ENCODE measurements at regions not wholly inside any gene's neighbourhood (a gene's known extent, or its start where the extent isn't known, plus 50 kb on each side); places are given as distances from the start of the nearest gene placed in this dataset.

GRCh38 chr20:23205211-23205610, 119.1 kb upstream of the CD93 start:
- no peak for DNase-seq (ENCODE audit: low spot score)

- DNase-seq (ENCODE audit: low spot score), result no peak
Observed at GRCh38 chr20:23203951-23204730, 118.0 kb upstream of the CD93 start.

- DNase-seq (ENCODE audit: low spot score), result no peak
Observed at GRCh38 chr20:23203310-23203709, 117.2 kb upstream of the CD93 start.

- DNase-seq (ENCODE audit: low spot score), result no peak
Observed at GRCh38 chr20:23201658-23202057, 115.5 kb upstream of the CD93 start.

GRCh38 chr20:23200914-23201313, 114.8 kb upstream of the CD93 start:
- no peak for DNase-seq (ENCODE audit: low spot score)

- DNase-seq (ENCODE audit: low spot score), result no peak
Observed at GRCh38 chr20:23200413-23200812, 114.3 kb upstream of the CD93 start.

GRCh38 chr20:23199356-23199755, 113.2 kb upstream of the CD93 start:
- DNase-seq (ENCODE audit: low spot score), result no peak

- no peak for DNase-seq (ENCODE audit: low spot score)
Observed at GRCh38 chr20:23198815-23199214, 112.7 kb upstream of the CD93 start.

GRCh38 chr20:23197836-23198235, 111.7 kb upstream of the CD93 start:
- DNase-seq (ENCODE audit: low spot score), result no peak

- DNase-seq (ENCODE audit: low spot score), result no peak
Observed at GRCh38 chr20:23195636-23196035, 109.5 kb upstream of the CD93 start.

GRCh38 chr20:23193801-23194384, 107.8 kb upstream of the CD93 start:
- no peak for DNase-seq (ENCODE audit: low spot score)

GRCh38 chr20:23192469-23192868, 106.3 kb upstream of the CD93 start:
- DNase-seq (ENCODE audit: low spot score), result no peak

- no peak for DNase-seq (ENCODE audit: low spot score)
Observed at GRCh38 chr20:23190557-23190956, 104.4 kb upstream of the CD93 start.

- DNase-seq (ENCODE audit: low spot score), result no peak
Observed at GRCh38 chr20:23189854-23190253, 103.7 kb upstream of the CD93 start.

GRCh38 chr20:23189341-23189740, 103.2 kb upstream of the CD93 start:
- DNase-seq (ENCODE audit: low spot score), result no peak

- no peak for DNase-seq (ENCODE audit: low spot score)
Observed at GRCh38 chr20:23188377-23189169, 102.4 kb upstream of the CD93 start.

GRCh38 chr20:23187751-23188150, 101.6 kb upstream of the CD93 start:
- no peak for DNase-seq (ENCODE audit: low spot score)

- no peak for DNase-seq (ENCODE audit: low spot score)
Observed at GRCh38 chr20:23186808-23187207, 100.7 kb upstream of the CD93 start.

GRCh38 chr20:23180451-23180921, 94.4 kb upstream of the CD93 start:
- no peak for DNase-seq (ENCODE audit: low spot score)

- no peak for DNase-seq (ENCODE audit: low spot score)
Observed at GRCh38 chr20:23179766-23180403, 93.8 kb upstream of the CD93 start.

- DNase-seq (ENCODE audit: low spot score), result no peak
Observed at GRCh38 chr20:23178806-23179205, 92.7 kb upstream of the CD93 start.

GRCh38 chr20:23174821-23175220, 88.7 kb upstream of the CD93 start:
- no peak for DNase-seq (ENCODE audit: low spot score)
